GM23338 (cell line): ENCODE measurements at regions not wholly inside any gene's neighbourhood (a gene's known extent, or its start where the extent isn't known, plus 50 kb on each side); places are given as distances from the start of the nearest gene placed in this dataset.

ENCODE experiments used
- ATAC-seq: fragments of 200-7000 bp; cut with Tn5 transposase; 3 replicates; pipeline ENCODE4 v1.9.1; 2020
- DNase-seq: peaks from one replicate; pipeline ENCODE4 v3.0.0-alpha.2; 2015; ENCODE audit warnings: low spot score
- H2AFZ ChIP-seq: fragments of 200-600 bp; sonication (generic); 2 replicates; pipeline ENCODE4 v1.8.0; 2016; ENCODE audit warnings: antibody characterized with exemption, mild to moderate bottlenecking, moderate library complexity
- H3F3A ChIP-seq: fragments of 200-600 bp; sonication (generic); replicated peaks from 2 replicates; pipeline ENCODE4 v1.8.0; 2017; ENCODE audit warnings: antibody characterized with exemption, mixed run types, low read depth
- H3K27ac ChIP-seq: fragments of 200-600 bp; sonication (generic); 2 replicates; pipeline ENCODE4 v1.6.1; 2016; ENCODE audit warnings: low read depth
- H3K27me3 ChIP-seq: fragments of 200-600 bp; sonication (generic); 2 replicates; pipeline ENCODE4 v1.8.0; 2016; ENCODE audit warnings: mild to moderate bottlenecking, mixed run types, moderate library complexity; ENCODE audit not compliant: insufficient read depth
- H3K36me3 ChIP-seq: fragments of 200-600 bp; sonication (generic); 2 replicates; pipeline ENCODE4 v1.8.0; 2016; ENCODE audit warnings: mild to moderate bottlenecking; ENCODE audit not compliant: insufficient read depth
- H3K4me1 ChIP-seq: fragments of 200-600 bp; sonication (generic); 2 replicates; pipeline ENCODE4 v1.8.0; 2016; ENCODE audit warnings: mild to moderate bottlenecking, moderate library complexity; ENCODE audit not compliant: insufficient read depth
- H3K4me2 ChIP-seq: fragments of 200-600 bp; sonication (generic); 2 replicates; pipeline ENCODE4 v1.7.1; 2017; ENCODE audit warnings: mixed run types
- H3K4me3 ChIP-seq: fragments of 200-600 bp; sonication (generic); 2 replicates; pipeline ENCODE4 v1.6.1; 2016; ENCODE audit warnings: mixed run types
- H3K79me2 ChIP-seq: fragments of 200-600 bp; sonication (generic); replicated peaks from 2 replicates; pipeline ENCODE4 v1.8.0; 2017; ENCODE audit warnings: mild to moderate bottlenecking; ENCODE audit not compliant: insufficient read depth
- H3K9me2 ChIP-seq: fragments of 200-600 bp; sonication (generic); 2 replicates; pipeline ENCODE4 v1.8.0; 2017; ENCODE audit not compliant: insufficient read depth
- H4K20me1 ChIP-seq: fragments of 200-600 bp; sonication (generic); replicated peaks from 2 replicates; pipeline ENCODE4 v1.8.0; 2017; ENCODE audit warnings: mild to moderate bottlenecking; ENCODE audit not compliant: insufficient read depth
- H3K27ac Mint-ChIP-seq: 2 replicates; pipeline ENCODE4 v1.8.0; 2020; ENCODE audit warnings: inconsistent platforms, mild to moderate bottlenecking, moderate library complexity, mixed read lengths
- H3K27me3 Mint-ChIP-seq: 3 replicates; pipeline ENCODE4 v1.8.0; 2022; ENCODE audit warnings: low read depth, mild to moderate bottlenecking, moderate library complexity, mixed read lengths, inconsistent platforms; ENCODE audit not compliant: insufficient read depth, poor library complexity
- H3K36me3 Mint-ChIP-seq: 3 replicates; pipeline ENCODE4 v1.8.0; 2021; ENCODE audit warnings: low read depth, mild to moderate bottlenecking, inconsistent platforms, moderate library complexity, mixed read lengths
- H3K4me1 Mint-ChIP-seq: 3 replicates; pipeline ENCODE4 v1.8.0; 2020; ENCODE audit warnings: mild to moderate bottlenecking, inconsistent platforms, mixed read lengths
- H3K4me3 Mint-ChIP-seq: 3 replicates; pipeline ENCODE4 v1.8.0; 2021; ENCODE audit warnings: moderate library complexity, mild to moderate bottlenecking, inconsistent platforms, mixed read lengths
- H3K9me3 Mint-ChIP-seq: 3 replicates; pipeline ENCODE4 v1.8.0; 2020; ENCODE audit warnings: moderate library complexity, mild to moderate bottlenecking, inconsistent platforms, mixed read lengths
- CTCF ChIP-seq, 2 experiments: fragments of 200-600 bp in 1 of 2; sonication (generic) in 1 of 2; conservative IDR thresholded peaks; 2 replicates each; pipeline versions ENCODE4 v1.5.1 to v1.6.1; 2016 to 2017; ENCODE audit warnings: antibody characterized with exemption in 2 of 2, low read depth in 2 of 2, mild to moderate bottlenecking in 2 of 2, moderate library complexity in 1 of 2
- ETS1 ChIP-seq: IDR thresholded peaks from 2 replicates; pipeline ENCODE4 v1.6.1; 2016; ENCODE audit warnings: antibody characterized with exemption
- EZH2 ChIP-seq: fragments of 200-600 bp; sonication (generic); IDR thresholded peaks from one replicate; pipeline ENCODE4 v1.8.0; 2017; ENCODE audit warnings: antibody characterized with exemption, mild to moderate bottlenecking, low read depth; ENCODE audit not compliant: unreplicated experiment
- EZH2phosphoT487 ChIP-seq: fragments of 200-600 bp; sonication (generic); IDR thresholded peaks from one replicate; pipeline ENCODE4 v1.8.1; 2018; ENCODE audit warnings: antibody characterized with exemption; ENCODE audit not compliant: unreplicated experiment
- NANOG ChIP-seq: IDR thresholded peaks from 2 replicates; pipeline ENCODE4 v1.6.1; 2016; ENCODE audit warnings: antibody characterized with exemption, borderline replicate concordance
- POLR2AphosphoS5 ChIP-seq: IDR thresholded peaks from 2 replicates; pipeline ENCODE4 v1.6.1; 2016; ENCODE audit warnings: antibody characterized with exemption, low read depth
- REST ChIP-seq: IDR thresholded peaks from one replicate; pipeline ENCODE4 v1.6.1; 2018; ENCODE audit warnings: antibody characterized with exemption; ENCODE audit not compliant: unreplicated experiment
- STAT1 ChIP-seq: IDR thresholded peaks from one replicate; pipeline ENCODE4 v1.6.1; 2016; ENCODE audit warnings: antibody characterized with exemption; ENCODE audit not compliant: unreplicated experiment
- ZNF114 ChIP-seq: fragments of 250-450 bp; sonication (Bioruptor Pico); IDR thresholded peaks from 2 replicates; pipeline ENCODE4 v1.5.0; 2020; ENCODE audit warnings: mild to moderate bottlenecking, moderate library complexity

- TF ChIP-seq ETS1: no peak
- TF ChIP-seq EZH2phosphoT487: no peak
- TF ChIP-seq REST: no peak
Measured at GRCh38 chr2:82959727-82960126, 1499.4 kb downstream of the SUCLG1 start (continued).

- H3K27me3 ChIP-seq: no peaks in the 10 kb centered on the region
- Mint-ChIP-seq H3K4me3 (no peak overlapping the region; the same call in 2 of the 3 replicates), H3K36me3 (peaks cover 3% of the 10 kb centered on the region; the same call in 1 of the 3 replicates), H3K27ac (no peak overlapping the region; the same call in 1 of the 2 replicates), H3K27me3 (no peaks in the 10 kb centered on the region), H3K4me1 (peaks cover 13% of the 10 kb centered on the region), H3K9me3 (no peaks in the 10 kb centered on the region)
- no peak; the same call in 2 of the 3 replicates for ATAC-seq
- H3K36me3 ChIP-seq: no peaks in the 10 kb centered on the region
- peak overlapping the region; percentile 42 for H3K4me2 ChIP-seq
- DNase-seq: peak; percentile 44
- no peak overlapping the region for H2AFZ ChIP-seq
- peak overlapping the region; percentile 89 for H3K27ac ChIP-seq
- H3K4me1 ChIP-seq: peaks cover 27% of the 10 kb centered on the region
- no peaks in the 10 kb centered on the region for H3K79me2 ChIP-seq
- no peaks in the 10 kb centered on the region for H4K20me1 ChIP-seq
- H3K4me3 ChIP-seq: 0 out of 2 replicates have a peak overlapping the region, but pooled peaks have one; percentile 9
- no peak for TF ChIP-seq POLR2AphosphoS5
- TF ChIP-seq NANOG: peak; percentile 48; the same call in 1 of the 2 replicates
- no peak for TF ChIP-seq ZNF114 (CRISPR knock-in tag)
- no peak for TF ChIP-seq EZH2
- TF ChIP-seq REST: no peak
- TF ChIP-seq STAT1: no peak
- no peak for TF ChIP-seq CTCF (conservative IDR thresholded peaks at IDR 0.05; ENCODE audit: low read depth in 2 of 2)
- no peaks in the 10 kb centered on the region for H3F3A ChIP-seq
- 0 out of 2 replicates have a peak, but pooled peaks cover 3% of the 10 kb centered on the region for H3K9me2 ChIP-seq
Measured at GRCh38 chr2:82954868-82955267, 1504.2 kb downstream of the SUCLG1 start.
